ENCODE measurements at regions not wholly inside any gene's neighbourhood (a gene's known extent, or its start where the extent isn't known, plus 50 kb on each side); places are given as distances from the start of the nearest gene placed in this dataset.

GRCh38 chr3:145266368-145266767, 894.6 kb downstream of the PLOD2 start:
- H3K36me3 Mint-ChIP-seq (ENCODE audit: insufficient read depth in 1 of 3, low read depth in 3 of 3) = no peaks in the 10 kb centered on the region
- Histone ChIP-seq H3K23ac (ENCODE audit: insufficient read length, low read depth, low read length) (no peak overlapping the region), H4K91ac (ENCODE audit: insufficient read length, low read depth, low read length) (no peak overlapping the region), H3K4me2 (ENCODE audit: insufficient read depth, insufficient read length, low read length) (no peak overlapping the region), H3K18ac (ENCODE audit: insufficient read length, low read depth, low read length) (no peak overlapping the region), H4K8ac (replicated peaks; ENCODE audit: insufficient read length, low read depth, low read length) (no peak overlapping the region), H2BK12ac (ENCODE audit: insufficient read length, low read depth, low read length) (no peak overlapping the region), H3K4me1 (ENCODE audit: insufficient read depth, low read length) (no peaks in the 10 kb centered on the region), H3K14ac (ENCODE audit: insufficient read depth, low read length) (no peak overlapping the region), H4K20me1 (ENCODE audit: control insufficient read depth, insufficient read depth, insufficient read length) (no peaks in the 10 kb centered on the region), H3K79me1 (ENCODE audit: insufficient read depth, low read depth, low read length, poor library complexity, severe bottlenecking) (no peaks in the 10 kb centered on the region), H3K27me3 (ENCODE audit: insufficient read depth, low read length) (no peaks in the 10 kb centered on the region), H3K9me3 (ENCODE audit: control insufficient read depth, low read depth, low read length) (no peaks in the 10 kb centered on the region), H3K4ac (ENCODE audit: low read depth, low read length) (no peak overlapping the region), H2AFZ (ENCODE audit: low read length) (no peak overlapping the region), H3K9ac (ENCODE audit: extremely low read depth, insufficient read length, low read length) (no peak overlapping the region), H2AK5ac (ENCODE audit: insufficient read length, low read length) (no peak overlapping the region), H3K79me2 (ENCODE audit: insufficient read depth, low read length) (no peaks in the 10 kb centered on the region), H3T11ph (ENCODE audit: low read length) (no peak overlapping the region), H4K5ac (ENCODE audit: insufficient read length, low read depth, low read length) (no peak overlapping the region), H2BK15ac (ENCODE audit: low read depth, low read length) (no peak overlapping the region), H2BK120ac (ENCODE audit: low read depth, low read length, poor library complexity, severe bottlenecking) (no peak overlapping the region), H3K23me2 (ENCODE audit: insufficient read length, low read depth, low read length, poor library complexity, severe bottlenecking) (no peaks in the 10 kb centered on the region), H3K56ac (ENCODE audit: insufficient read length, low read depth, low read length) (no peak overlapping the region), H3K27ac (ENCODE audit: insufficient read length, low read depth, low read length) (no peak overlapping the region), H2BK5ac (ENCODE audit: insufficient read length, low read length) (no peak overlapping the region), H2BK20ac (ENCODE audit: low read depth, low read length, poor library complexity, severe bottlenecking) (no peak overlapping the region)
- no peak overlapping the region; a peak in 1 of 7 replicates for H3K27ac Mint-ChIP-seq
- no peak for DNase-seq
- H3K9me3 Mint-ChIP-seq = no peaks in the 10 kb centered on the region; a peak in 1 of 5 replicates
- no peaks in the 10 kb centered on the region for H3K27me3 Mint-ChIP-seq (ENCODE audit: low read depth)
- peak; percentile 61 for TF ChIP-seq CTCF (conservative IDR thresholded peaks at IDR 0.05)
- H3K4me1 Mint-ChIP-seq = peaks cover 0 to 7% of the 10 kb centered on the region in 2 experiments; a peak in 1 of 4 replicates
- no CpG with 5 or more reads among the region's 6 CpGs for WGBS (ENCODE audit: extremely low coverage, insufficient read length, low lambda C conversion rate)
- no peak overlapping the region for H3K4me3 Mint-ChIP-seq

All from H9 (cell line).